Hepatocyte (in vitro differentiated cells): ENCODE measurements at regions not wholly inside any gene's neighbourhood (a gene's known extent, or its start where the extent isn't known, plus 50 kb on each side); places are given as distances from the start of the nearest gene placed in this dataset.

ENCODE experiments used
- EZH2 ChIP-seq: fragments of 200-600 bp; sonication (generic); IDR thresholded peaks from 2 replicates; pipeline ENCODE4 v1.6.1; 2016; ENCODE audit warnings: antibody characterized with exemption, mild to moderate bottlenecking, borderline replicate concordance
- EZH2phosphoT487 ChIP-seq: fragments of 200-600 bp; sonication (generic); IDR thresholded peaks from one replicate; pipeline ENCODE4 v1.6.1; 2018; ENCODE audit warnings: antibody characterized with exemption, mild to moderate bottlenecking, low read depth, moderate library complexity; ENCODE audit not compliant: unreplicated experiment, severe bottlenecking
- TF ChIP-seq, protein P1 (sequence below): fragments of 200-600 bp; sonication (generic); IDR thresholded peaks from 2 replicates; pipeline ENCODE4 v1.5.1; 2016; ENCODE audit warnings: antibody characterized with exemption, mild to moderate bottlenecking; ENCODE audit not compliant: poor library complexity

- TF ChIP-seq, protein P1, sequence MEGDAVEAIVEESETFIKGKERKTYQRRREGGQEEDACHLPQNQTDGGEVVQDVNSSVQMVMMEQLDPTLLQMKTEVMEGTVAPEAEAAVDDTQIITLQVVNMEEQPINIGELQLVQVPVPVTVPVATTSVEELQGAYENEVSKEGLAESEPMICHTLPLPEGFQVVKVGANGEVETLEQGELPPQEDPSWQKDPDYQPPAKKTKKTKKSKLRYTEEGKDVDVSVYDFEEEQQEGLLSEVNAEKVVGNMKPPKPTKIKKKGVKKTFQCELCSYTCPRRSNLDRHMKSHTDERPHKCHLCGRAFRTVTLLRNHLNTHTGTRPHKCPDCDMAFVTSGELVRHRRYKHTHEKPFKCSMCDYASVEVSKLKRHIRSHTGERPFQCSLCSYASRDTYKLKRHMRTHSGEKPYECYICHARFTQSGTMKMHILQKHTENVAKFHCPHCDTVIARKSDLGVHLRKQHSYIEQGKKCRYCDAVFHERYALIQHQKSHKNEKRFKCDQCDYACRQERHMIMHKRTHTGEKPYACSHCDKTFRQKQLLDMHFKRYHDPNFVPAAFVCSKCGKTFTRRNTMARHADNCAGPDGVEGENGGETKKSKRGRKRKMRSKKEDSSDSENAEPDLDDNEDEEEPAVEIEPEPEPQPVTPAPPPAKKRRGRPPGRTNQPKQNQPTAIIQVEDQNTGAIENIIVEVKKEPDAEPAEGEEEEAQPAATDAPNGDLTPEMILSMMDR = no peak
- TF ChIP-seq EZH2 = no peak
- TF ChIP-seq EZH2phosphoT487 = no peak
These were observed 283.1 kb downstream of the SEC14L1 start for GRCh38 chr17:77423589-77424451.
